PC-9 (cell line): ENCODE measurements at regions not wholly inside any gene's neighbourhood (a gene's known extent, or its start where the extent isn't known, plus 50 kb on each side); places are given as distances from the start of the nearest gene placed in this dataset.
"Not testable (repeated sequence)": the region's sequence is repeated elsewhere in the genome, so short reads cannot be mapped to it uniquely, and the experiment has no call there.

Experiments
- CTCF ChIP-seq: fragments of 200-600 bp; sonication (generic); conservative IDR thresholded peaks from 2 replicates; pipeline ENCODE4 v1.6.1; 2017; ENCODE audit warnings: mixed run types, antibody characterized with exemption, mild to moderate bottlenecking, moderate library complexity
- EZH2 ChIP-seq: fragments of 200-600 bp; sonication (generic); IDR thresholded peaks from 2 replicates; pipeline ENCODE4 v1.8.0; 2017; ENCODE audit warnings: antibody characterized with exemption, low read depth

- TF ChIP-seq EZH2, CTCF: not testable (repeated sequence)
Observed at GRCh38 chr6:69450493-69450892, 346.3 kb downstream of the LMBRD1 start.
